DMS153 treated with DMSO at 0.1 percent for 48 hours (cell line): ENCODE measurements at regions not wholly inside any gene's neighbourhood (a gene's known extent, or its start where the extent isn't known, plus 50 kb on each side); places are given as distances from the start of the nearest gene placed in this dataset.

Source experiments
- DNase-seq: peaks from one replicate; lab custom pipeline; 2025; ENCODE audit not compliant: unreplicated experiment; lab: John Stamatoyannopoulos, UW

DNA sequence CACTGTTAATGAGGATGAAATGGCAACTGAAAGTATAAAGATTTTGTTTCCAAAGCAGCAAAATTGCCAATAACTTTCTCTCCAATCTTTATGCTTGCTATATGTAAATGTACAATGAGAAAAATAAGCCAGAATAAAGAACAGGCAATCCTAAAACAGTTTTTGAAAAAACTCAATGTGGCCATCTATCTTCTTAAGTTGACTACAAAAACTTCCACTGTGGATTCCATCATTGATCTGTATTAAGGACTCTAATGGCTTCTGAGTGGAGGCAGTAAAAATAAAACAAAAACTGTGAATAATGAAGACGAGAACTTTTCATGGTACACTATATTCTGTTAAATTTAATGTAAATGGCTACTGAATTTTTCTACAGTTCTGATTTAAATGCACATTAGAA, 382.9 kb downstream of the TMEM232 start:
- no peak for DNase-seq

DNA sequence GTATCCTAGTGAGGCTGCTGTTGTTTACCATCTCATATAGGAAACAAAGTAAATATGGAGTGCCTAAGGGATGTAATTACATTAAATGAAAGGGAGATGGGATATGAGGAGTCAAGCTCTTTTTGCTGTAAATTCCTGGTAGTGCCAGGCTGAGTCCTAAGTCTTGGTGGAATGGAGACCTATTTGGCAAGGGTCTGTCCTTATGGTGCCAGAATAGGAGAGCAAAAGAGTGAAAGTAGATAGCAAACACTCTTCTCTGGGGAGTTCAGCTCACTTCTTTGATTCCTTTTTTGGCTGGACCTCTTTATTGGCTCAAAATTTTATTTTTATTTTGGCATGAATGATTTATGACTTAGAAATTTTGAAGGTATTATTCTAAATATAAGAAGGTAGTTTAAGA, 380.8 kb downstream of the TMEM232 start:
- DNase-seq, result no peak

DNA sequence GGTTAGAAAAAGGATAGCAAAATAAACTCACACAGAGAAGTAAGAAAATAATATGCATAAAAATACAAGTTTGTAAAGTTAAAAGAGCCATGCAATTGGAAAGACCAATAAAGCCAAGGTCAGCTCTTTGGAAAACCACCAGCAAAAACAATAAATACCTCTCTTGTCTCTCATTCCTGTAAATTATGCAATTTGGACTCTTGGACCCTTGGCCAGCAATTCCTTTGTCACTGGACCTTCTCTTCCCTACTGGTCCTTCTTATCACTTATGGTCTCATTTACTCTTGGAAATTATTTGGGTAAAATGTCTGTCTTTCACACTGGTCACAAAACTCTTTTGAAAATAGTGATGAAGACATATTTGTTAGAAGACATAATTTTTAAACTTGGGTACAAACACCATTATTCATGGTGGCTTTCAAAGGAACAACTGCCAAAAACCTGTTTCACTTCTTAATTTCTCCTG, 379.5 kb downstream of the TMEM232 start:
- DNase-seq, result no peak

DNA sequence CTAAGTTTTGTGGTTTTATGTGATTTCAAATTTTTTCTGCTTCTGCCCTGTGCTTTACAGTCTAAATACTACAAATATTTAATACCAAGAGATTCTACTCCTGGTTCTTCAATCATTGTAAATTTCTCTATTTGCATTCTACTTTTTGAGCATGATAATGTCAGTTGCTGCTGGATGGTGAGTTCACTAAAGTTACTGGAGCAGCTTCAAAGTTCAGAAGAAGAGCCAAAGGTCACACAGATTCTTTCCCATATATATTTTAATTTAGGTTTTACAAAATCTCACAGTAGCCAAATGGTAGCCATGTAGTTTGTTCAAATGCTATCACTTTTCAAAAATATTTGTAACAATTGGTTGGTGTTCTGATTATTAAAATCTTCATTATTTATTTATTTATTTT, 378.7 kb downstream of the TMEM232 start:
- DNase-seq, result no peak

DNA sequence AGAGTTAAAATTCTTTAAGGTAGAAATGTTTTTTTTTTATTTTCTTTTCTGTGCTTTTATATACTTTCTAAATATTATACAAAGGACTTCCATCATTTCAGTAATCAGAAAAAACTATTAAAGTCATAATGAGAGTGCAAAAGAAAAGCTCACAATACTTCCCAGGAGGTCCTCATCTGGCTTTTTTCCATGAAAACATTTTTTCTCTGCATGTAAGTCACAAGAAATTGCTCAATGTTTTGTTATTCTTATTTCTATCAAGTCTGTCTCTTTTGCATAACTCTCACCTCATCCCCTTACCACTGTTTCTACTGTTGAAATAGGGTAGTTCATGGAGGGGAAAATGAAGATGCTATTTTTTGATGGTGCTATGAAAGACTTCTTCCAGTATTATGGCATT, 375.0 kb downstream of the TMEM232 start:
- DNase-seq, result no peak

DNA sequence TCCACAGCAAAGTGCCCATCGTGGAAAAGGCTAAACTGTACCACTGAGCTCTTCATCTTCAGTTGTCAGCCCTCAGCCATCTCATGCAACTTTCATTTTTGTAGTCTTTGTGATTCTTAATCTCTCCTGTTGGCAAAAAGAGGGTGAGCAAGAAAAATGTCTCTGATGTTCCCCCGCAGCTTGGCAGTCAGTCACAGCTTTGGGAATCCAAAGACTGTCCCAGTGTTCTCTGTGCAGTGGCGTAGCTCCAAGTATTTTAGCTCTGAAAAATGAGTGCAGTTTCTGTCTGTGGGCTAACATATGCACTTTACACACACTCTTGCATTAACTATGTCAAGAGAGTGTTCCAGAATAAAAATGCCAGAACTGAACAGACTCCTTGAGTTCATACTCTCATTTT, 372.2 kb downstream of the TMEM232 start:
- DNase-seq, result no peak

DNA sequence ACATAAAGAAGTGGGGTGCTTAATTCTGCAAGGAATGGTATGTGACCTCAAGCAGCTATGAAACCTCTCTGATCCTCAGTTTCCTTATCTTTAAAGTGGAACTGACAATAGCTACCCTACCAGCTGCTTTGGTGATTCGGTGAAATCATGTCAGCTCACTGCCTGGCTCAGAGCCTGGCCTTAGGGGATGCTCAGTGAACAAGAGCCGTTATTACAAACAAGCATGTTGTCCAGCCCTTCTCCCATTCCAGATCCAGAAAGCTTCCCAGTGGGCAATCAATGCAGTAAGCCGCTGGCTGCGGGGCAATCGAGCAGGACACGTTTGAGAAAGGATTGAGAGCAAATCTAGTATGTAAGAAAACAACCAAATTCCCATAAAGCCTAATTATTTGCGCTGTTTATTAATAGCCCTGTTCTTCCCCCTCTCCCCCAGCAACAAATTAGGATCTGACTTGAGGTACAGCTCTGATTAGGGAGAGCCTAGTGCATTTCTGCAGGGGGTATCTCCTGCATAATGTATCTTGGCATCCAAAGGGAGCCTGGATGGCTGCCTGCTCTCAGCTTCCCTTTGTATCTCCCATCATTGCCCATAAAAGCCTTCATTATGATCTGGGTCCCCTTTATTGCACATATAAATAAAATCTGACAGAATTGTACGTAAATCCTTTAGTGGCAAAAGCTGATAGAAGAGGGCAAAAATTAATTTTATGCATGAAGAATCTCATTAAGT, 371.4 kb downstream of the TMEM232 start:
- DNase-seq, result no peak

DNA sequence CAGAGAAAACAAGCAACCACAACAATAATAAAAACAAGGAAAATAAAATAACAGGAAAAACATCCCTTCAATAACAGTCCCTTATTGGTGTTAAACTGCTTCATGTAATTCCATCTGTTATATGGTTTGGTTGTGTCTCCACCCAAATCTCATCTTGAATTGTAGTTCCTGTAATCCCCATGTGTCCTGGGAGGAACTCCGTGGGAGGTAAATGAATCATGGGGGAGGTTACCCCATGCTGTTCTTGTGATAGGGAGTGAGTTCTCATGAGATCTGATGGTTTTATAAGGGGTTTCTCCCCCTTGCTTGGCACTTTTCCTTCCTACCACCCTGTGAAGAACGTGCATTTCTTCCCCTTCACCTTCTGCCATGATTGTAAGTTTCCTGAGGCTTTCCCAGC, 369.8 kb downstream of the TMEM232 start:
- DNase-seq, result no peak

DNA sequence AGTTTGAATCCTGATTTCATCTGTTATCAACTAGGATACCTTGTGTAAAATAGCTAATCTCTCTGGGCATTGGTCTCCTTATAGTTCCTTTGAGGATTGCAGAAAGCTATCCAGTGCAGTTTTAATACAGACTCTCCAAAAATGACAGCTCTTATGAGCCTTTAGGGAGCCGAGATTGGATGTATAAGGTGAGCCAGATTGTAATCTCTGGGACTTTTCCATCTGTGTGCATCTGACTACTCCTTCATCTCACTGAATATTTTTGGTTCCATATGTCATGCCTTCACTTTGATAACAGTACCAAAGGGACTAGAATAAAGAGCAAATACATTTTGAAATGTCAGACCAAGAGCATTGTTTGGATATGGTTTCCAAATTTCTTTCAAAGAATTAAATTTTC, 367.2 kb downstream of the TMEM232 start:
- no peak for DNase-seq

DNA sequence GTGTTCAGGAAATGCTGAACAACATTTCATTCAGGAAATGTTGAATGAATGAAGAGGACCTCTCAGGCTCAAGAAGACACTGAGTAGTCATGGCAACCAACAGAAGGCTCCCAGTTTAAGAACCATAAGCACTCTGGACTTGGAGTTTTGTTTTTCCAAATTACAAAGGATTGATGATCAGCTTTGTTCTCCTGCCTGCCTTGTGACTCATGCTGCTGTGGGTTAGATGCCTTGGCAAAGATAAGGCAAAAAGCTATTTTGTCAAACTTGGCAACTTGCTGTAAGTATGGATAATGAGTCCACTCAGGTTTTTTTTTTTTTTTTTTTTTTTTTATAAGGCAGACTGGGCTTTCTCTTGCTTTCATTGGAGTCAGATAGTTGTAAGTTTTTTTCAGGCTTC, 365.0 kb downstream of the TMEM232 start:
- DNase-seq, result no peak

DNA sequence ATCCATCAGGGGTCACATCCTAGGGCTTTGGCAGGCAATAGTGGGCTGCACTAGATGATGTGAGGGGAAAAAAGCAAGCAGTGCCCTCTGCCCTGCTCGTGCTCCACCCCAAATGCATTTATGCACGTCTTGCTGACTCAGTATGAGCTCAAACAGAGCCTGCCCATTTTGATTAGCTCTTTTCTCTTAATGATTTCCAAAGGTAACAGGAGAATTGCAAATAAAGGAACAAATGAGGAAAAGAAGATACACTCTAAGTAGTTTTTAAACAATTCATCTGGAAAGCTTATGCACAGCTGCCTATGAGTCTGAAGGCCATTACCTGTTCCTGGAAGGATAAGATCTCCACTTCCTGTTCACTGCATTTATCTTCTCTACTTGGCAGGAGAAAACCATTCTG, 364.2 kb downstream of the TMEM232 start:
- DNase-seq, result no peak

DNA sequence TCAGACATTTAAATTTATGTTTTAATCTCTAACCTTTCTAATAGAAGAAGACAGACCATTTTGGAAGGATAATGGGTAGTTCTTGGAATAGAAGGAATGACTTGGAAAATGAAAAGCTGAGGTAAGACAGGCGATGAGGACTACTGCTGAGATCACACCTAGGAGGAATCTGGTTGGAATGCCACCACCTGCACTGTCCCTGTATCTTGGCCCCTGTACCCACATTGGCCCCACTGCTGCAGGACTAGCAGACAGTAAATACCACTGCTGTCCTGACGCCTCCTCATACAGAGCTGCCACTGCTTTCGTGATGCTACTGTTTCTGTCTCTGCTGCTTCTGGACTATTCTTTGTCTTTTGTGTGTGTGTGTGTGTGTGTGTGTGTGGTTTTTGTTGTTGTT, 359.8 kb downstream of the TMEM232 start:
- no peak for DNase-seq
